ENCODE measurements at regions not wholly inside any gene's neighbourhood (a gene's known extent, or its start where the extent isn't known, plus 50 kb on each side); places are given as distances from the start of the nearest gene placed in this dataset.

- no peak overlapping the region for H3K9ac ChIP-seq (ENCODE audit: low read length)
- no peak overlapping the region for H3K14ac ChIP-seq (ENCODE audit: low read length)
- H2BK120ac ChIP-seq (ENCODE audit: insufficient read depth, low read length, poor library complexity), result no peak overlapping the region
- H3K4ac ChIP-seq (ENCODE audit: low read depth, low read length), result no peak overlapping the region
- peaks cover 0 to 2% of the 10 kb centered on the region in 2 experiments for H3K36me3 ChIP-seq (ENCODE audit: control insufficient read depth in 1 of 2, insufficient read depth in 2 of 2, low read length in 2 of 2)
- no peak overlapping the region for H4K12ac ChIP-seq (ENCODE audit: low read depth, low read length)
- H2AK5ac ChIP-seq (ENCODE audit: low read length), result no peak overlapping the region
- no peak overlapping the region for H3K27ac ChIP-seq (ENCODE audit: low read depth, low read length)
- no peaks in the 10 kb centered on the region for H3K79me1 ChIP-seq (ENCODE audit: low read length)
- peaks cover 4% of the 10 kb centered on the region for H3K9me3 ChIP-seq (ENCODE audit: insufficient read depth, low read depth, low read length)
- H3K23ac ChIP-seq (ENCODE audit: low read length), result no peak overlapping the region
- no peak for DNase-seq
- H2BK5ac ChIP-seq (ENCODE audit: low read depth, low read length, poor library complexity), result no peak overlapping the region
- no peaks in the 10 kb centered on the region for H3K4me1 ChIP-seq (ENCODE audit: control insufficient read depth in 1 of 2, insufficient read depth in 2 of 2, low read length in 2 of 2)
- H3K4me3 ChIP-seq (ENCODE audit: low read depth, low read length), result no peak overlapping the region
- H3K4me2 ChIP-seq (ENCODE audit: low read length), result no peak overlapping the region
- H4K8ac ChIP-seq (ENCODE audit: low read depth, low read length), result no peak overlapping the region
- no peak overlapping the region for H4K91ac ChIP-seq (ENCODE audit: low read depth, low read length)
- H2BK12ac ChIP-seq (ENCODE audit: low read length), result no peak overlapping the region
- no CpG with 5 or more reads among the region's 3 CpGs for WGBS (ENCODE audit: extremely low coverage, insufficient coverage, insufficient read length)
- H3K18ac ChIP-seq (ENCODE audit: low read length), result no peak overlapping the region
- H3K27me3 ChIP-seq (ENCODE audit: insufficient read depth, low read length), result no peaks in the 10 kb centered on the region
- H2AFZ ChIP-seq (ENCODE audit: insufficient read depth, low read length, poor library complexity), result no peak overlapping the region
- no peaks in the 10 kb centered on the region for H3K79me2 ChIP-seq (ENCODE audit: control insufficient read depth, insufficient read depth, low read length, poor library complexity)
Observed at GRCh38 chr4:10256203-10256602, 139.6 kb upstream of the WDR1 start.

- H3K27ac ChIP-seq (ENCODE audit: low read depth, low read length), result no peak overlapping the region
Observed at GRCh38 chr4:10253765-10254164, 137.2 kb upstream of the WDR1 start.

GRCh38 chr4:10245751-10246150 lies 129.2 kb upstream of the WDR1 start:
- Histone ChIP-seq H2BK12ac (ENCODE audit: low read length) (no peak overlapping the region), H3K4me2 (ENCODE audit: low read length) (no peak overlapping the region), H3K79me1 (ENCODE audit: low read length) (no peaks in the 10 kb centered on the region), H4K12ac (ENCODE audit: low read depth, low read length) (no peak overlapping the region), H3K4me1 (ENCODE audit: control insufficient read depth in 1 of 2, insufficient read depth in 2 of 2, low read length in 2 of 2) (no peaks in the 10 kb centered on the region), H4K8ac (ENCODE audit: low read depth, low read length) (no peak overlapping the region), H2AFZ (ENCODE audit: insufficient read depth, low read length, poor library complexity) (no peak overlapping the region), H3K14ac (ENCODE audit: low read length) (no peak overlapping the region), H4K91ac (ENCODE audit: low read depth, low read length) (no peak overlapping the region), H3K9ac (ENCODE audit: low read length) (no peak overlapping the region), H3K36me3 (ENCODE audit: control insufficient read depth in 1 of 2, insufficient read depth in 2 of 2, low read length in 2 of 2) (no peaks in the 10 kb centered on the region), H3K27me3 (ENCODE audit: insufficient read depth, low read length) (no peaks in the 10 kb centered on the region), H3K4ac (ENCODE audit: low read depth, low read length) (no peak overlapping the region), H3K9me3 (ENCODE audit: insufficient read depth, low read depth, low read length) (peaks cover 3% of the 10 kb centered on the region), H2BK120ac (ENCODE audit: insufficient read depth, low read length, poor library complexity) (no peak overlapping the region), H3K18ac (ENCODE audit: low read length) (no peak overlapping the region), H3K27ac (ENCODE audit: low read depth, low read length) (no peak overlapping the region), H3K23ac (ENCODE audit: low read length) (no peak overlapping the region), H2AK5ac (ENCODE audit: low read length) (no peak overlapping the region), H3K79me2 (ENCODE audit: control insufficient read depth, insufficient read depth, low read length, poor library complexity) (no peaks in the 10 kb centered on the region), H3K4me3 (ENCODE audit: low read depth, low read length) (no peak overlapping the region), H2BK5ac (ENCODE audit: low read depth, low read length, poor library complexity) (no peak overlapping the region)
- WGBS (ENCODE audit: extremely low coverage, insufficient coverage, insufficient read length), result no CpG with 5 or more reads among the region's 7 CpGs
- no peak for DNase-seq

More at GRCh38 chr4:10253765-10254164, 137.2 kb upstream of the WDR1 start:
- Histone ChIP-seq H3K79me2 (ENCODE audit: control insufficient read depth, insufficient read depth, low read length, poor library complexity) (no peaks in the 10 kb centered on the region), H3K9me3 (ENCODE audit: insufficient read depth, low read depth, low read length) (peaks cover 6% of the 10 kb centered on the region), H2BK5ac (ENCODE audit: low read depth, low read length, poor library complexity) (no peak overlapping the region), H3K4ac (ENCODE audit: low read depth, low read length) (no peak overlapping the region), H3K14ac (ENCODE audit: low read length) (peak overlapping the region; percentile 27), H4K8ac (ENCODE audit: low read depth, low read length) (no peak overlapping the region), H3K23ac (ENCODE audit: low read length) (no peak overlapping the region), H2AK5ac (ENCODE audit: low read length) (no peak overlapping the region), H3K18ac (ENCODE audit: low read length) (no peak overlapping the region), H3K4me1 (ENCODE audit: control insufficient read depth in 1 of 2, insufficient read depth in 2 of 2, low read length in 2 of 2) (no peaks in the 10 kb centered on the region), H2AFZ (ENCODE audit: insufficient read depth, low read length, poor library complexity) (no peak overlapping the region), H3K9ac (ENCODE audit: low read length) (no peak overlapping the region), H4K91ac (ENCODE audit: low read depth, low read length) (no peak overlapping the region), H3K27me3 (ENCODE audit: insufficient read depth, low read length) (no peaks in the 10 kb centered on the region), H3K4me2 (ENCODE audit: low read length) (no peak overlapping the region), H2BK12ac (ENCODE audit: low read length) (peak overlapping the region; percentile 38), H3K79me1 (ENCODE audit: low read length) (no peaks in the 10 kb centered on the region), H4K12ac (ENCODE audit: low read depth, low read length) (no peak overlapping the region), H2BK120ac (ENCODE audit: insufficient read depth, low read length, poor library complexity) (no peak overlapping the region), H3K36me3 (ENCODE audit: control insufficient read depth in 1 of 2, insufficient read depth in 2 of 2, low read length in 2 of 2) (peaks cover 0 to 2% of the 10 kb centered on the region in 2 experiments), H3K4me3 (ENCODE audit: low read depth, low read length) (no peak overlapping the region)
- no peak for DNase-seq
- WGBS (ENCODE audit: extremely low coverage, insufficient coverage, insufficient read length), result no CpG with 5 or more reads among the region's 6 CpGs

GRCh38 chr4:10243856-10244255 lies 127.3 kb upstream of the WDR1 start:
- Histone ChIP-seq H4K12ac (ENCODE audit: low read depth, low read length) (no peak overlapping the region), H3K27me3 (ENCODE audit: insufficient read depth, low read length) (no peaks in the 10 kb centered on the region), H2BK12ac (ENCODE audit: low read length) (no peak overlapping the region), H3K79me1 (ENCODE audit: low read length) (no peaks in the 10 kb centered on the region), H3K4me3 (ENCODE audit: low read depth, low read length) (no peak overlapping the region), H3K14ac (ENCODE audit: low read length) (no peak overlapping the region), H4K91ac (ENCODE audit: low read depth, low read length) (no peak overlapping the region), H3K9ac (ENCODE audit: low read length) (no peak overlapping the region), H3K36me3 (ENCODE audit: control insufficient read depth in 1 of 2, insufficient read depth in 2 of 2, low read length in 2 of 2) (no peaks in the 10 kb centered on the region), H3K4ac (ENCODE audit: low read depth, low read length) (no peak overlapping the region), H2BK120ac (ENCODE audit: insufficient read depth, low read length, poor library complexity) (no peak overlapping the region), H2AFZ (ENCODE audit: insufficient read depth, low read length, poor library complexity) (no peak overlapping the region), H3K23ac (ENCODE audit: low read length) (no peak overlapping the region), H2BK5ac (ENCODE audit: low read depth, low read length, poor library complexity) (no peak overlapping the region), H4K8ac (ENCODE audit: low read depth, low read length) (no peak overlapping the region), H3K9me3 (ENCODE audit: insufficient read depth, low read depth, low read length) (peaks cover 3% of the 10 kb centered on the region), H3K4me1 (ENCODE audit: control insufficient read depth in 1 of 2, insufficient read depth in 2 of 2, low read length in 2 of 2) (no peaks in the 10 kb centered on the region), H3K79me2 (ENCODE audit: control insufficient read depth, insufficient read depth, low read length, poor library complexity) (no peaks in the 10 kb centered on the region), H2AK5ac (ENCODE audit: low read length) (no peak overlapping the region), H3K27ac (ENCODE audit: low read depth, low read length) (no peak overlapping the region), H3K18ac (ENCODE audit: low read length) (no peak overlapping the region), H3K4me2 (ENCODE audit: low read length) (no peak overlapping the region)
- no peak for DNase-seq
- no CpG with 5 or more reads among the region's 2 CpGs for WGBS (ENCODE audit: extremely low coverage, insufficient coverage, insufficient read length)

All from trophoblast cell (in vitro differentiated cells and primary cell).